PC-3 (cell line): ENCODE measurements at regions not wholly inside any gene's neighbourhood (a gene's known extent, or its start where the extent isn't known, plus 50 kb on each side); places are given as distances from the start of the nearest gene placed in this dataset.

Experiments used
- ATAC-seq: fragments of 200-7000 bp; cut with Tn5 transposase; 2 replicates; pipeline ENCODE4 v1.9.1; 2020; ENCODE audit warnings: mild to moderate bottlenecking, moderate library complexity
- BruUV-seq: library from RNA; stranded (reverse); fragments of 400-500 nt; replicated peaks from 2 replicates; lab custom pipeline; 2021; lab: Mats Ljungman, UMichigan
- CTCF ChIA-PET: fragments of 300-600 bp; sonication (Branson Sonifier 250); formaldehyde crosslinking; loops from one replicate; lab custom pipeline; 2022; ENCODE audit warnings: antibody characterized with exemption; lab: Charles Lee
- POLR2A ChIA-PET: fragments of 300-600 bp; sonication (Branson Sonifier 250); formaldehyde crosslinking; loops from one replicate; lab custom pipeline; 2022; ENCODE audit warnings: antibody characterized with exemption; ENCODE audit not compliant: unreplicated experiment; lab: Charles Lee
- DNase-seq: peaks from one replicate; pipeline ENCODE4 v3.0.0-alpha.2; 2015
- H2AFZ ChIP-seq: fragments of 300-600 bp; sonication (generic); 2 replicates; pipeline ENCODE4 v1.6.0; 2016; ENCODE audit warnings: antibody characterized with exemption, low read length
- H3F3A ChIP-seq: fragments of 300-600 bp; sonication (generic); one replicate; pipeline ENCODE4 v1.6.0; 2017; ENCODE audit warnings: antibody characterized with exemption, low read length, control low read depth, mild to moderate bottlenecking; ENCODE audit not compliant: unreplicated experiment
- H3K27ac ChIP-seq: fragments of 300-600 bp; sonication (generic); 2 replicates; pipeline ENCODE4 v1.5.1; 2016; ENCODE audit warnings: mild to moderate bottlenecking, low read length
- H3K27me3 ChIP-seq: fragments of 300-600 bp; sonication (generic); 2 replicates; pipeline ENCODE4 v1.6.1; 2016; ENCODE audit warnings: low read length, mixed read lengths
- H3K36me3 ChIP-seq: fragments of 300-600 bp; sonication (generic); 2 replicates; pipeline ENCODE4 v1.6.1; 2016; ENCODE audit warnings: low read depth, mixed run types, low read length, mixed read lengths
- H3K4me1 ChIP-seq: fragments of 300-600 bp; sonication (generic); 2 replicates; pipeline ENCODE4 v1.5.1; 2016; ENCODE audit warnings: low read length; ENCODE audit not compliant: insufficient read depth
- H3K4me2 ChIP-seq: fragments of 300-600 bp; sonication (generic); 2 replicates; pipeline ENCODE4 v1.6.0; 2016; ENCODE audit warnings: low read length
- H3K4me3 ChIP-seq: fragments of 300-600 bp; sonication (generic); 2 replicates; pipeline ENCODE4 v1.5.1; 2016; ENCODE audit warnings: mild to moderate bottlenecking, low read length, mixed read lengths
- H3K79me2 ChIP-seq: fragments of 300-600 bp; sonication (generic); 2 replicates; pipeline ENCODE4 v1.6.1; 2017; ENCODE audit warnings: low read length, mixed read lengths
- H3K9ac ChIP-seq: fragments of 300-600 bp; sonication (generic); 2 replicates; pipeline ENCODE4 v1.6.0; 2016; ENCODE audit warnings: mild to moderate bottlenecking, low read length
- H3K9me2 ChIP-seq: fragments of 300-600 bp; sonication (generic); replicated peaks from 2 replicates; pipeline ENCODE4 v1.6.1; 2016; ENCODE audit warnings: mixed run types, low read length, mixed read lengths
- H3K9me3 ChIP-seq: fragments of 300-600 bp; sonication (generic); 2 replicates; pipeline ENCODE4 v1.6.1; 2016; ENCODE audit warnings: low read length, mixed read lengths
- H4K20me1 ChIP-seq: fragments of 300-600 bp; sonication (generic); 2 replicates; pipeline ENCODE4 v1.6.1; 2016; ENCODE audit warnings: low read length, mixed read lengths
- EZH2 ChIP-seq: fragments of 300-600 bp; sonication (generic); IDR thresholded peaks from one replicate; pipeline ENCODE4 v1.6.1; 2017; ENCODE audit warnings: antibody characterized with exemption, mild to moderate bottlenecking, low read length; ENCODE audit not compliant: unreplicated experiment
- EZH2phosphoT487 ChIP-seq: fragments of 300-600 bp; sonication (generic); IDR thresholded peaks from 2 replicates; pipeline ENCODE4 v1.6.1; 2018; ENCODE audit warnings: mild to moderate bottlenecking, antibody characterized with exemption, low read length, borderline replicate concordance
- intact Hi-C: fragments of 100-400 bp; cut with micrococcal nuclease; formaldehyde crosslinking; loops from 2 replicates; pipeline ENCODE4 v1.9.0; 2023
- TF ChIP-seq, protein P1 (sequence below): fragments of 300-600 bp; sonication (generic); conservative IDR thresholded peaks from 2 replicates; pipeline ENCODE4 v1.5.1; 2017; ENCODE audit warnings: antibody characterized with exemption, low read depth, mild to moderate bottlenecking, low read length

- no peak overlapping the region for H3K4me3 ChIP-seq
- no peak for ATAC-seq
- CTCF ChIA-PET = no interaction called here
- H3K27ac ChIP-seq = no peak overlapping the region
- no TSS peak for BruUV-seq
- no peaks in the 10 kb centered on the region for H3K4me1 ChIP-seq
- H3K79me2 ChIP-seq = no peaks in the 10 kb centered on the region
- no peaks in the 10 kb centered on the region for H4K20me1 ChIP-seq
- no peak overlapping the region for H3K9ac ChIP-seq
- H2AFZ ChIP-seq = no peak overlapping the region
- no peaks in the 10 kb centered on the region for H3K9me3 ChIP-seq
- H3K27me3 ChIP-seq = no peaks in the 10 kb centered on the region
- intact Hi-C loops = no loop called here
- H3K9me2 ChIP-seq = no peaks in the 10 kb centered on the region
- H3K4me2 ChIP-seq = no peak overlapping the region
- H3F3A ChIP-seq = no peaks in the 10 kb centered on the region
- no peaks in the 10 kb centered on the region for H3K36me3 ChIP-seq
- TF ChIP-seq EZH2 (no peak), EZH2phosphoT487 (no peak)
- TF ChIP-seq, protein P1, sequence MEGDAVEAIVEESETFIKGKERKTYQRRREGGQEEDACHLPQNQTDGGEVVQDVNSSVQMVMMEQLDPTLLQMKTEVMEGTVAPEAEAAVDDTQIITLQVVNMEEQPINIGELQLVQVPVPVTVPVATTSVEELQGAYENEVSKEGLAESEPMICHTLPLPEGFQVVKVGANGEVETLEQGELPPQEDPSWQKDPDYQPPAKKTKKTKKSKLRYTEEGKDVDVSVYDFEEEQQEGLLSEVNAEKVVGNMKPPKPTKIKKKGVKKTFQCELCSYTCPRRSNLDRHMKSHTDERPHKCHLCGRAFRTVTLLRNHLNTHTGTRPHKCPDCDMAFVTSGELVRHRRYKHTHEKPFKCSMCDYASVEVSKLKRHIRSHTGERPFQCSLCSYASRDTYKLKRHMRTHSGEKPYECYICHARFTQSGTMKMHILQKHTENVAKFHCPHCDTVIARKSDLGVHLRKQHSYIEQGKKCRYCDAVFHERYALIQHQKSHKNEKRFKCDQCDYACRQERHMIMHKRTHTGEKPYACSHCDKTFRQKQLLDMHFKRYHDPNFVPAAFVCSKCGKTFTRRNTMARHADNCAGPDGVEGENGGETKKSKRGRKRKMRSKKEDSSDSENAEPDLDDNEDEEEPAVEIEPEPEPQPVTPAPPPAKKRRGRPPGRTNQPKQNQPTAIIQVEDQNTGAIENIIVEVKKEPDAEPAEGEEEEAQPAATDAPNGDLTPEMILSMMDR = no peak
- DNase-seq = no peak
- POLR2A ChIA-PET = no interaction called here
Measured at GRCh38 chr2:158907926-158908456, 60.4 kb upstream of the TANC1 start.

DNA sequence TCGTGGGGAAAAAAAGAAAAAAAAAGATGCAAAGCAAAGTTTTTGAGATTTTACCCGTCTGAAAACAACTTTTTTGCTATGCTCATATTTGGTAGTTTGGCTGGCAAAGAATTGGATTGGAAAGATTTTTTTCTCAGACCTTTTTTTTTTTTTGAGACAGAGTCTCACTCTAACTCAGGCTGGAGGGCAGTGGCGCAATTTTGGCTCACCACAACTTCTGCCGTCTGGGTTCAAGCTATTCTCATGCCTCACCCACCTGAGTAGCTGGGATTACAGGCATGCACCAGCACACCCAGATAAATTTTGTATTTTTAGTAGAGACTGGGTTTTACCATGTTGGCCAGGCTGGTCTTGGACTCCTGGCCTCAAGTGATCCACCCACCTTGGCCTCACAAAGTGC, 56.3 kb upstream of the TANC1 start:
- no peaks in the 10 kb centered on the region for H3K27me3 ChIP-seq
- H3K9me2 ChIP-seq = no peaks in the 10 kb centered on the region
- no peak overlapping the region for H3K9ac ChIP-seq
- DNase-seq = no peak
- H3K27ac ChIP-seq = no peak overlapping the region
- no peak overlapping the region for H3K4me3 ChIP-seq
- H3F3A ChIP-seq = no peaks in the 10 kb centered on the region
- no peaks in the 10 kb centered on the region for H4K20me1 ChIP-seq
- H2AFZ ChIP-seq = no peak overlapping the region
- H3K9me3 ChIP-seq = no peaks in the 10 kb centered on the region
- H3K4me1 ChIP-seq = no peaks in the 10 kb centered on the region
- H3K36me3 ChIP-seq = no peaks in the 10 kb centered on the region
- no peaks in the 10 kb centered on the region for H3K79me2 ChIP-seq
- CTCF ChIA-PET = interaction anchor here (0.6 kb wide), 1 partner anchor 58 kb away, joined by 3 read pairs; no protein-coding TSS in a partner anchor
- POLR2A ChIA-PET = no interaction called here
- BruUV-seq = no TSS peak
- intact Hi-C loops = no loop called here
- no peak for ATAC-seq
- no peak for TF ChIP-seq EZH2phosphoT487
- TF ChIP-seq, protein P1 = no peak
- TF ChIP-seq EZH2 = no peak
- no peak overlapping the region for H3K4me2 ChIP-seq

GRCh38 chr2:158912765-158913164, 55.7 kb upstream of the TANC1 start:
- POLR2A ChIA-PET = no interaction called here
- no peaks in the 10 kb centered on the region for H3K4me1 ChIP-seq

More at GRCh38 chr2:158912765-158913164, 55.7 kb upstream of the TANC1 start:
- H3K27me3 ChIP-seq = no peaks in the 10 kb centered on the region
- H3K79me2 ChIP-seq = no peaks in the 10 kb centered on the region
- no TSS peak for BruUV-seq
- CTCF ChIA-PET = no interaction called here
- no peaks in the 10 kb centered on the region for H3K36me3 ChIP-seq
- no peak overlapping the region for H2AFZ ChIP-seq
- H3F3A ChIP-seq = no peaks in the 10 kb centered on the region
- H3K4me2 ChIP-seq = no peak overlapping the region
- no peak overlapping the region for H3K9ac ChIP-seq
- no peaks in the 10 kb centered on the region for H3K9me3 ChIP-seq
- no peak for ATAC-seq
- no peak for DNase-seq
- intact Hi-C loops = no loop called here
- no peak overlapping the region for H3K27ac ChIP-seq
- TF ChIP-seq EZH2phosphoT487 = no peak
- TF ChIP-seq EZH2 = no peak
- TF ChIP-seq, protein P1 = no peak
- H3K9me2 ChIP-seq = no peaks in the 10 kb centered on the region
- no peak overlapping the region for H3K4me3 ChIP-seq
- H4K20me1 ChIP-seq = no peaks in the 10 kb centered on the region
